Body of pancreas (tissue), 4 donors: ENCODE measurements at regions not wholly inside any gene's neighbourhood (a gene's known extent, or its start where the extent isn't known, plus 50 kb on each side); places are given as distances from the start of the nearest gene placed in this dataset.
"Not testable (repeated sequence)": the region's sequence is repeated elsewhere in the genome, so short reads cannot be mapped to it uniquely, and the experiment has no call there.

Experiments
- ATAC-seq: fragments of 150-250 bp; one replicate; pipeline ENCODE4 v1.9.1; 2016
- DNase-seq, 4 donors: peaks; one replicate each; pipeline ENCODE4 v3.0.0-alpha.2; 2019
- H3K27ac ChIP-seq, 4 donors: fragments of 200-600 bp; sonication (generic); 1 replicate in 3 of 4; 2 replicates in 1 of 4; pipeline versions ENCODE4 v1.5.1 to v1.6.1; 2016 to 2019; ENCODE audit warnings: mild to moderate bottlenecking in 1 of 4, mixed read lengths in 1 of 4, moderate library complexity in 1 of 4
- H3K27me3 ChIP-seq, 2 donors: fragments of 200-600 bp; sonication (generic); one replicate each; pipeline ENCODE4 v1.6.0; 2016; ENCODE audit warnings: mild to moderate bottlenecking in 1 of 2
- H3K36me3 ChIP-seq, 2 donors: fragments of 200-600 bp; sonication (generic); replicated peaks in 1 of 2; 2 replicates each; pipeline ENCODE4 v1.5.1; 2016; ENCODE audit warnings: low read depth in 2 of 2; ENCODE audit not compliant: insufficient read depth in 1 of 2
- H3K4me1 ChIP-seq: fragments of 200-600 bp; sonication (generic); one replicate; pipeline ENCODE4 v1.6.0; 2016
- H3K4me3 ChIP-seq, 2 donors: fragments of 200-600 bp; sonication (generic); 1 replicate in 1 of 2; 2 replicates in 1 of 2; pipeline ENCODE4 v1.5.1; 2016 to 2019
- H3K9me3 ChIP-seq, 3 donors: fragments of 200-600 bp; sonication (generic); 1 replicate in 2 of 3; 2 replicates in 1 of 3; pipeline ENCODE4 v1.5.1; 2016
- POLR2A ChIP-seq, 3 donors: fragments of 450-650 bp; IDR thresholded peaks; one replicate each; pipeline ENCODE4 v1.6.1; 2016; ENCODE audit warnings: antibody characterized with exemption in 3 of 3, mild to moderate bottlenecking in 2 of 3
- WGBS, 2 donors: methylation state at CpG; one replicate each; pipeline ENCODE4 v1.1.5; 2017; 5-methylcytosine and 5-hydroxymethylcytosine counted together
- intact Hi-C: fragments of 100-400 bp; cut with DNase I; formaldehyde crosslinking; loops from one replicate; pipeline ENCODE4 v1.15.1; 2023
- TF ChIP-seq, protein P1 (sequence below), 7 experiments: fragments of 450-650 bp in 4 of 7; fragments of 200-600 bp in 3 of 7; sonication (generic) in 3 of 7; IDR thresholded peaks; one replicate each; pipeline ENCODE4 v1.5.1; 2016 to 2019; ENCODE audit warnings: antibody characterized with exemption in 7 of 7

- TF ChIP-seq POLR2A (IDR thresholded peaks at IDR 0.05) = no peak
- TF ChIP-seq, protein P1, sequence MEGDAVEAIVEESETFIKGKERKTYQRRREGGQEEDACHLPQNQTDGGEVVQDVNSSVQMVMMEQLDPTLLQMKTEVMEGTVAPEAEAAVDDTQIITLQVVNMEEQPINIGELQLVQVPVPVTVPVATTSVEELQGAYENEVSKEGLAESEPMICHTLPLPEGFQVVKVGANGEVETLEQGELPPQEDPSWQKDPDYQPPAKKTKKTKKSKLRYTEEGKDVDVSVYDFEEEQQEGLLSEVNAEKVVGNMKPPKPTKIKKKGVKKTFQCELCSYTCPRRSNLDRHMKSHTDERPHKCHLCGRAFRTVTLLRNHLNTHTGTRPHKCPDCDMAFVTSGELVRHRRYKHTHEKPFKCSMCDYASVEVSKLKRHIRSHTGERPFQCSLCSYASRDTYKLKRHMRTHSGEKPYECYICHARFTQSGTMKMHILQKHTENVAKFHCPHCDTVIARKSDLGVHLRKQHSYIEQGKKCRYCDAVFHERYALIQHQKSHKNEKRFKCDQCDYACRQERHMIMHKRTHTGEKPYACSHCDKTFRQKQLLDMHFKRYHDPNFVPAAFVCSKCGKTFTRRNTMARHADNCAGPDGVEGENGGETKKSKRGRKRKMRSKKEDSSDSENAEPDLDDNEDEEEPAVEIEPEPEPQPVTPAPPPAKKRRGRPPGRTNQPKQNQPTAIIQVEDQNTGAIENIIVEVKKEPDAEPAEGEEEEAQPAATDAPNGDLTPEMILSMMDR (IDR thresholded peaks at IDR 0.05) = no peak
- Histone ChIP-seq H3K4me1 (no peaks in the 10 kb centered on the region), H3K27ac (no peak overlapping the region), H3K4me3 (no peak overlapping the region), H3K27me3 (no peaks in the 10 kb centered on the region), H3K36me3 (no peaks in the 10 kb centered on the region), H3K9me3 (no peaks in the 10 kb centered on the region)
- ATAC-seq (no peak), DNase-seq (no peak)
- intact Hi-C loops = no loop called here
- WGBS, 2 donors = 43 to 64% methylated on average over 2 of the region's 2 CpGs
Measured at GRCh38 chr7:11274074-11274473, 300.4 kb downstream of the PHF14 start.

DNA sequence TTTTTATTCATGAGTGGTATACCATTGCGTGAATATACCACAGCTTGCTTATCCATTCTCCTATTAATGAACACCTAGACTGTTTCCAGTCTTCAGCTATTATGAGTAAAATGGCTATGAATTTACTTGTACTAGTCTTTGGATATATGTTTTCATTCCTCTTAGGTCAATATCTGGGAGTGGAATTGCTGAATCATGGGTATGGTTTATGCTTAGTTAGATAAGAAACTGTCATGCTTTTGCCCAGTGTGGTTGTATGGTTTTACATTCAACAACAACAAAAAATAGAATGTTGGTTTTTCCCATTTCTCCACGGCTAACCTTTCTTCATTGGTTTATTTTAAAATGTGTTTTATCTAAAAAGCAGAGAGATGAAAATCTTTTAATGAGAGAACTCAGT lies 308.3 kb downstream of the PHF14 start:
- ATAC-seq = no peak

GRCh38 chr7:11283584-11283983 lies 309.9 kb downstream of the PHF14 start:
- H3K4me1 ChIP-seq, DNase-seq, H3K4me3 ChIP-seq, H3K27ac ChIP-seq, H3K9me3 ChIP-seq, ATAC-seq, H3K36me3 ChIP-seq, H3K27me3 ChIP-seq, intact Hi-C loops: not testable (repeated sequence)
- 74 to 78% methylated on average over 3 of the region's 3 CpGs for WGBS, 2 donors

More for the DNA sequence above, 308.3 kb downstream of the PHF14 start:
- TF ChIP-seq, protein P1 (IDR thresholded peaks at IDR 0.05) = no peak
- TF ChIP-seq POLR2A (IDR thresholded peaks at IDR 0.05) = no peak
- Histone ChIP-seq H3K27me3 (no peaks in the 10 kb centered on the region), H3K9me3 (no peaks in the 10 kb centered on the region), H3K27ac (no peak overlapping the region), H3K4me1 (no peaks in the 10 kb centered on the region), H3K36me3 (no peaks in the 10 kb centered on the region), H3K4me3 (no peak overlapping the region)
- DNase-seq = no peak
- intact Hi-C loops = no loop called here
- 42 to 84% methylated on average over 2 of the region's 2 CpGs for WGBS, 2 donors

DNA sequence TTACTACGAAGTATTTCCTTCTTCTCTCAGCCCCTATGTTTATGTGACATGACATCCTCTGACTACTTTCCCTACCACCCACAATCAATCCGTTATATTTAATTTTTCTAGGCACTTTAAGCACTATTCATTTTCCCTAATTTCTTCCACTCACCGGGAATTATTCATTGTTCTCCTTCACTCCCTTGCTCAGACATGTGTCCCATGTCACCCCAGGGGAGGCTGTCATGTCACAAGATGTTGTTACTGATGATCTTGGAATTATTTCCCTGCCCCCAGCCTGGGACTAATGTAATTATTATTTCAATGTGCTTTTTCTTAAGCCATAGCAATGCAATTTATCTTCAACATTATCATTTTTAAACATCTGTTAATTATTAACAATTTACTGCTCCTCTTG lies 317.2 kb downstream of the PHF14 start:
- H3K4me1 ChIP-seq = peaks cover 9% of the 10 kb centered on the region
- H3K4me3 ChIP-seq = no peak overlapping the region
- ATAC-seq = no peak
- TF ChIP-seq POLR2A (IDR thresholded peaks at IDR 0.05) = no peak
- TF ChIP-seq, protein P1 (IDR thresholded peaks at IDR 0.05) = no peak
- 52 to 58% methylated on average over 3 of the region's 3 CpGs for WGBS, 2 donors
- H3K27ac ChIP-seq = no peak overlapping the region
- H3K27me3 ChIP-seq = peaks cover 0 to 2% of the 10 kb centered on the region in 2 donors
- intact Hi-C loops = no loop called here
- no peaks in the 10 kb centered on the region for H3K36me3 ChIP-seq
- H3K9me3 ChIP-seq = no peaks in the 10 kb centered on the region
- no peak for DNase-seq

GRCh38 chr7:11294218-11294617 lies 320.5 kb downstream of the PHF14 start:
- Histone ChIP-seq H3K27ac (no peak overlapping the region), H3K4me3 (no peak overlapping the region), H3K4me1 (peaks cover 9% of the 10 kb centered on the region), H3K36me3 (no peaks in the 10 kb centered on the region), H3K9me3 (no peaks in the 10 kb centered on the region), H3K27me3 (peaks cover 0 to 2% of the 10 kb centered on the region in 2 donors)
- no peak for DNase-seq
- intact Hi-C loops = no loop called here
- WGBS, 2 donors = 68 to 75% methylated on average over 2 of the region's 2 CpGs
- ATAC-seq = no peak
- TF ChIP-seq POLR2A (IDR thresholded peaks at IDR 0.05) = no peak
- TF ChIP-seq, protein P1 (IDR thresholded peaks at IDR 0.05) = no peak
